ENCODE measurements at regions not wholly inside any gene's neighbourhood (a gene's known extent, or its start where the extent isn't known, plus 50 kb on each side); places are given as distances from the start of the nearest gene placed in this dataset.
"Not testable (repeated sequence)": the region's sequence is repeated elsewhere in the genome, so short reads cannot be mapped to it uniquely, and the experiment has no call there.

DNA sequence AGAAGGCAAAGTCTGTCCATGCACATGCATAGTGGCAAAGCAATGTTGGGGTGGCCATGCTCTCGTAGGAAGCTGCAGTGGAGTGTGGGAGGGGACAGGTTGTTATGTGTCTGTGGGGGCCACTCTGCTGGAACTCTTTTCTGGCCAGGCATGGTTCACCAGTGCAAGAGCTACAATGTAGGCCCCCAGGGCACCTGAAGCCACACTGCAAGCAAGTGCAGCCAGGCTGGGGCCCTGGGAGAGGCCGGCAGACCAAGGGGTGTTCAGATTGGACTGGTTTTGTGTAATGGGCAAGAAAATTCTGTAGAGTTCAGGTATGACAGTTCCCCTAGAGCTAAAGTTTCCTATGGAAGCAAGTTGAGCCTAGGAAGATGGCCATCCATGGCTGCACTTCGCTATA lies 97.0 kb upstream of the ZC4H2 start:
- Mint-ChIP-seq H3K27me3 (no peaks in the 10 kb centered on the region), H3K4me1 (ENCODE audit: low read depth) (no peaks in the 10 kb centered on the region), H3K27ac (no peak overlapping the region), H3K36me3 (ENCODE audit: insufficient read depth) (peaks cover 54% of the 10 kb centered on the region), H3K4me3 (ENCODE audit: low read depth) (no peak overlapping the region), H3K9me3 (ENCODE audit: low read depth) (peaks cover 81% of the 10 kb centered on the region)
- TF ChIP-seq, protein P1, sequence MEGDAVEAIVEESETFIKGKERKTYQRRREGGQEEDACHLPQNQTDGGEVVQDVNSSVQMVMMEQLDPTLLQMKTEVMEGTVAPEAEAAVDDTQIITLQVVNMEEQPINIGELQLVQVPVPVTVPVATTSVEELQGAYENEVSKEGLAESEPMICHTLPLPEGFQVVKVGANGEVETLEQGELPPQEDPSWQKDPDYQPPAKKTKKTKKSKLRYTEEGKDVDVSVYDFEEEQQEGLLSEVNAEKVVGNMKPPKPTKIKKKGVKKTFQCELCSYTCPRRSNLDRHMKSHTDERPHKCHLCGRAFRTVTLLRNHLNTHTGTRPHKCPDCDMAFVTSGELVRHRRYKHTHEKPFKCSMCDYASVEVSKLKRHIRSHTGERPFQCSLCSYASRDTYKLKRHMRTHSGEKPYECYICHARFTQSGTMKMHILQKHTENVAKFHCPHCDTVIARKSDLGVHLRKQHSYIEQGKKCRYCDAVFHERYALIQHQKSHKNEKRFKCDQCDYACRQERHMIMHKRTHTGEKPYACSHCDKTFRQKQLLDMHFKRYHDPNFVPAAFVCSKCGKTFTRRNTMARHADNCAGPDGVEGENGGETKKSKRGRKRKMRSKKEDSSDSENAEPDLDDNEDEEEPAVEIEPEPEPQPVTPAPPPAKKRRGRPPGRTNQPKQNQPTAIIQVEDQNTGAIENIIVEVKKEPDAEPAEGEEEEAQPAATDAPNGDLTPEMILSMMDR (IDR thresholded peaks at IDR 0.05; ENCODE audit: unreplicated experiment) = no peak
- no peak for DNase-seq (ENCODE audit: low spot score, unreplicated experiment)

DNA sequence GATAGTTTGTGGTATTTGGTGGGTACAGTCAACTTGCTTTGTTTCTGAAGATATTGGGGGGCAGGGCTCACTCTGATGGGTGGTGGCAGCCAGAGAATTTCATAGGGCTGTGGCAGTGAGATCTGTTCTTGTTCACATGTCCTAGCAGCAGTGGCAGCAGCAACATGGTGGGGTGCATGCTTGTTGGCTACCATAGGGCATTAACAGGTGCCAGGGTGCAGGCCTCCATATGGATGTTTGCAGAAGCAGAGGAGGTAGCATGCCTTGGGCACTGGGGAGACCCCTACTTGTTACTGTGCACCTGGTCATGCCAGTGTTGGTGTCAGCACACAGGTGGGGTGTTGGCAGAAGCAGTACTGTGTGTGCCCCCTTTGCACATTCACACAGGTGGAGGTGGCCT lies 96.3 kb upstream of the ZC4H2 start:
- no peak for DNase-seq (ENCODE audit: low spot score, unreplicated experiment)
- Mint-ChIP-seq H3K36me3 (ENCODE audit: insufficient read depth) (peaks cover 54% of the 10 kb centered on the region), H3K4me1 (ENCODE audit: low read depth) (no peaks in the 10 kb centered on the region), H3K9me3 (ENCODE audit: low read depth) (peaks cover 81% of the 10 kb centered on the region), H3K27ac (no peak overlapping the region), H3K4me3 (ENCODE audit: low read depth) (no peak overlapping the region), H3K27me3 (no peaks in the 10 kb centered on the region)
- TF ChIP-seq, protein P1 (IDR thresholded peaks at IDR 0.05; ENCODE audit: unreplicated experiment) = no peak

DNA sequence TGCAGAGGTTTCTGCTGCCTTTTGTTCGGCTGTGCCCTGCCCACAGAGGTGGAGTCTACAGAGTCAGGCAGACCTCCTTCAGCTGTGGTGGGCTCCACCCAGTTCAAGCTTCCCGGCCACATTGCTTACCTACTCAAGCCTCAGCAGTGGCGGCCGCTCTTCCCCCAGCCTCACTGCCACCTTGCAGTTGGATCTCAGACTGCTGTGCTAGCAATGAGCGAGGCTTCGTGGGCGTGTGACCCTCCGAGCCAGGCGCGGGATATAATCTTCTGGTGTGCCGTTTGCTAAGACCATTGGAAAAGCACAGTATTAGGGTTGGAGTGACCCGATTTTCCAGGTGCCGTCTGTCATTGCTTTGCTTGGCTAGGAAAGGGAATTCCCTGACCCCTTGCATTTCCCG lies 82.4 kb upstream of the ZC4H2 start:
- H3K4me3 Mint-ChIP-seq (ENCODE audit: low read depth); H3K27me3 Mint-ChIP-seq; DNase-seq (ENCODE audit: low spot score, unreplicated experiment); H3K27ac Mint-ChIP-seq; H3K4me1 Mint-ChIP-seq (ENCODE audit: low read depth): not testable (repeated sequence)
- Mint-ChIP-seq H3K9me3 (ENCODE audit: low read depth) (peaks cover 68% of the 10 kb centered on the region), H3K36me3 (ENCODE audit: insufficient read depth) (peaks cover 48% of the 10 kb centered on the region)

DNA sequence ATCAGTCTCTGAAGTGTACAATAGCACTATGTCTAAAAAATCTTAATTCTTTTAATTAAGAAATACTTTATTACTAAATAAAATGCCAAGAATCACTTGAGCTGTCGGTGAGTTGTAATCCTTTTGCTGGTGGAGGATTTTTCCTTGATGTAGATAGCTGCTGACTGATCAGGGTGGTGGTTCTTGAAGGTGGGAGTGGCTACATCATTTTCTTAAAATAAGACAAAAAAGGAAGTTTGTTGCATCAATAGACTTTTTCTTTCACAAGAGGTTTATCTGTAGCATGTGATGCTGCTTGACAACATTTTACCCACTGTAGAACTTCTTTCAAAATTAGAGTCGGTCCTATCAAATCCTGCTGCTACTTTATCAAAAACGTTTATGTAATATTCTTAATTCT lies 68.8 kb upstream of the ZC4H2 start:
- no peaks in the 10 kb centered on the region for H3K4me1 Mint-ChIP-seq (ENCODE audit: low read depth)
- H3K36me3 Mint-ChIP-seq (ENCODE audit: insufficient read depth) = peaks cover 17% of the 10 kb centered on the region
- H3K9me3 Mint-ChIP-seq (ENCODE audit: low read depth) = peaks cover 50% of the 10 kb centered on the region
- DNase-seq (ENCODE audit: low spot score, unreplicated experiment) = no peak
- H3K27ac Mint-ChIP-seq = no peak overlapping the region
- no peak overlapping the region for H3K4me3 Mint-ChIP-seq (ENCODE audit: low read depth)
- TF ChIP-seq, protein P1 (IDR thresholded peaks at IDR 0.05; ENCODE audit: unreplicated experiment) = no peak
- no peaks in the 10 kb centered on the region for H3K27me3 Mint-ChIP-seq

DNA sequence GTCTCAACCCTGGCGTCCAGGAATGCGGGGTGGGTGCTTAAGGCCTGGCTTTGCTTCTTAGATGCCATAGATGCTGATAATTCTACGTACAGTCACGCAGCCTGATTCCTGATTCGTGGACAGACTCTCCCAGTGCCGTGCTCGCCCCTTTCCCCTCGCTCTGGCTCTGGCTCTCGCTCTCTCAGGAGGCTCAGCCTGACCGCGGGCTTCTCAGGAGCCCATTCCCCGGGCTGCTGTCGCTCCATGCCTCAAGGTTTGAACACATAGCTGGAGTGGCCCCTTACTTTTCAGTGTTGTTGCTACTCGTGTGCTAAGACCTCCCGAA lies 59.2 kb upstream of the ZC4H2 start:
- no peaks in the 10 kb centered on the region for H3K36me3 Mint-ChIP-seq (ENCODE audit: insufficient read depth)
- H3K9me3 Mint-ChIP-seq (ENCODE audit: low read depth) = peaks cover 6% of the 10 kb centered on the region
- H3K4me1 Mint-ChIP-seq (ENCODE audit: low read depth) = peaks cover 5% of the 10 kb centered on the region
- peak overlapping the region; percentile 98 for H3K27ac Mint-ChIP-seq
- no peaks in the 10 kb centered on the region for H3K27me3 Mint-ChIP-seq
- TF ChIP-seq, protein P1 (IDR thresholded peaks at IDR 0.05; ENCODE audit: unreplicated experiment) = no peak
- H3K4me3 Mint-ChIP-seq (ENCODE audit: low read depth) = peak overlapping the region; percentile 91
- DNase-seq (ENCODE audit: low spot score, unreplicated experiment) = no peak

DNA sequence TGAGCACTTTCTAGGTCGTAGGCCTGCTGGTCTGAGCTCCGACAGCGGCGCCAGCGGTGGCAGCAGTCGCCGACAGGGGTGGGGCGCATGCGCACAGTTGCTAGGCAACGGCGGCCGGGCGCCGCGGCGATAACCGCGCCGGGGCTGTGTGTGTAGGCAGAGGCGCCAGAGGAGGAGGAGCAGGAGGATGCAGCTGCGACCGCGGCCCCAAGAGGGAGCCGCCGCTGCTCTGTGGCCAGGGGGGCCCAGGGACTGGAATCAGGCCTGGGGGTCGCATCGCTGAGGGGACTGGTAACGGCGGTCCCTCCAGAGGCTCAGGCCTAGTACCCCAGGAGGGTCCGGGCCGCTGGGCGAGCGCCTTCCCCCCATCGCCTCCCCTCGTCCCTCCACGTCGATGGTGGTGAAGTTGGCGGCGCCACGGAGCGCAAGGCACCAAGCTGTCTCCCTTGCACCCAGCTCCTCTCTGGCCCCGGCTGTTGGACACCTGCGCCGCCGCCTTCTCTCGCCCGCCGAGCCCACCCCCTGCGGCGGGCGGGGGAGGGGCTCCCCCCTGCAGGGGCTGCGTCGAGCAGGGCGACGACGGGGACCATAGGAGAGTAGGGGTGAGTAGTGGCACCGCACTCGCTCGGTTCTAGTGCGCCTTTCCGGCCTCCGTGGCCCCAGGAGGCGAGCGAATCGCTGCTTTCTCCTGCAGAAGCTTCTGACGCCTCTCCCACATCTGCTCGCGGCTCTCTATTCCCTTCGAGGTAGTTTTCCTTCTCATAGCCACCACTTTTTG lies 58.6 kb upstream of the ZC4H2 start, which contains the start of gene ZC3H12B:
TSS of gene ZC3H12B (plus strand) at position 159 of the 778 bp plus-strand sequence.
- H3K4me3 Mint-ChIP-seq (ENCODE audit: low read depth) = peak within 1 kb of the TSS; percentile 91

More for the DNA sequence above, 58.6 kb upstream of the ZC4H2 start, which contains the start of gene ZC3H12B:
- TF ChIP-seq, protein P1 (IDR thresholded peaks at IDR 0.05; ENCODE audit: unreplicated experiment) = peak; percentile 61
- no peaks in the 10 kb centered on the region for H3K27me3 Mint-ChIP-seq
- H3K27ac Mint-ChIP-seq = peak within 1 kb of the TSS; percentile 98
- peaks cover 6% of the 10 kb centered on the region for H3K9me3 Mint-ChIP-seq (ENCODE audit: low read depth)
- H3K4me1 Mint-ChIP-seq (ENCODE audit: low read depth) = peaks cover 5% of the 10 kb centered on the region
- no peaks in the 10 kb centered on the region for H3K36me3 Mint-ChIP-seq (ENCODE audit: insufficient read depth)
- peak; percentile 76 for DNase-seq (ENCODE audit: low spot score, unreplicated experiment)
